Ishikawa (cell line): ENCODE measurements at regions not wholly inside any gene's neighbourhood (a gene's known extent, or its start where the extent isn't known, plus 50 kb on each side); places are given as distances from the start of the nearest gene placed in this dataset.

Experiments
- CEBPB ChIP-seq: IDR thresholded peaks from 2 replicates; pipeline ENCODE4 v1.6.1; 2012
- CREB1 ChIP-seq: IDR thresholded peaks from 2 replicates; pipeline ENCODE4 v1.6.1; 2012; ENCODE audit warnings: low read depth
- EGR1 ChIP-seq: IDR thresholded peaks from 2 replicates; pipeline ENCODE4 v1.6.1; 2012
- EP300 ChIP-seq: IDR thresholded peaks from 2 replicates; pipeline ENCODE4 v1.6.1; 2012; ENCODE audit warnings: borderline replicate concordance
- FOXM1 ChIP-seq: IDR thresholded peaks from 2 replicates; pipeline ENCODE4 v1.6.1; 2012; ENCODE audit warnings: low read depth, borderline replicate concordance
- NFIC ChIP-seq: IDR thresholded peaks from 2 replicates; pipeline ENCODE4 v1.6.1; 2012
- RAD21 ChIP-seq: IDR thresholded peaks from 2 replicates; pipeline ENCODE4 v1.6.1; 2012; ENCODE audit warnings: low read depth
- TAF1 ChIP-seq: IDR thresholded peaks from 2 replicates; pipeline ENCODE4 v1.6.1; 2012; ENCODE audit warnings: low read depth, mild to moderate bottlenecking
- TCF12 ChIP-seq: IDR thresholded peaks from 2 replicates; pipeline ENCODE4 v1.6.1; 2012; ENCODE audit warnings: low read depth
- TEAD4 ChIP-seq: IDR thresholded peaks from 2 replicates; pipeline ENCODE4 v1.6.1; 2012
- YY1 ChIP-seq: IDR thresholded peaks from 2 replicates; pipeline ENCODE4 v1.6.1; 2012; ENCODE audit warnings: low read depth
- ZBTB7A ChIP-seq: IDR thresholded peaks from 2 replicates; pipeline ENCODE4 v1.6.1; 2012; ENCODE audit warnings: low read depth
- TF ChIP-seq, protein P1 (sequence below): IDR thresholded peaks from 2 replicates; pipeline ENCODE4 v1.6.1; 2012
- TF ChIP-seq, protein P2 (sequence below): IDR thresholded peaks from 2 replicates; pipeline ENCODE4 v1.6.1; 2012; ENCODE audit warnings: low read depth, mild to moderate bottlenecking
- TF ChIP-seq, protein P3 (sequence below): IDR thresholded peaks from 2 replicates; pipeline ENCODE4 v1.6.1; 2012

- TF ChIP-seq, protein P1, sequence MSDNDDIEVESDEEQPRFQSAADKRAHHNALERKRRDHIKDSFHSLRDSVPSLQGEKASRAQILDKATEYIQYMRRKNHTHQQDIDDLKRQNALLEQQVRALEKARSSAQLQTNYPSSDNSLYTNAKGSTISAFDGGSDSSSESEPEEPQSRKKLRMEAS, result no peak
- TF ChIP-seq, protein P2, sequence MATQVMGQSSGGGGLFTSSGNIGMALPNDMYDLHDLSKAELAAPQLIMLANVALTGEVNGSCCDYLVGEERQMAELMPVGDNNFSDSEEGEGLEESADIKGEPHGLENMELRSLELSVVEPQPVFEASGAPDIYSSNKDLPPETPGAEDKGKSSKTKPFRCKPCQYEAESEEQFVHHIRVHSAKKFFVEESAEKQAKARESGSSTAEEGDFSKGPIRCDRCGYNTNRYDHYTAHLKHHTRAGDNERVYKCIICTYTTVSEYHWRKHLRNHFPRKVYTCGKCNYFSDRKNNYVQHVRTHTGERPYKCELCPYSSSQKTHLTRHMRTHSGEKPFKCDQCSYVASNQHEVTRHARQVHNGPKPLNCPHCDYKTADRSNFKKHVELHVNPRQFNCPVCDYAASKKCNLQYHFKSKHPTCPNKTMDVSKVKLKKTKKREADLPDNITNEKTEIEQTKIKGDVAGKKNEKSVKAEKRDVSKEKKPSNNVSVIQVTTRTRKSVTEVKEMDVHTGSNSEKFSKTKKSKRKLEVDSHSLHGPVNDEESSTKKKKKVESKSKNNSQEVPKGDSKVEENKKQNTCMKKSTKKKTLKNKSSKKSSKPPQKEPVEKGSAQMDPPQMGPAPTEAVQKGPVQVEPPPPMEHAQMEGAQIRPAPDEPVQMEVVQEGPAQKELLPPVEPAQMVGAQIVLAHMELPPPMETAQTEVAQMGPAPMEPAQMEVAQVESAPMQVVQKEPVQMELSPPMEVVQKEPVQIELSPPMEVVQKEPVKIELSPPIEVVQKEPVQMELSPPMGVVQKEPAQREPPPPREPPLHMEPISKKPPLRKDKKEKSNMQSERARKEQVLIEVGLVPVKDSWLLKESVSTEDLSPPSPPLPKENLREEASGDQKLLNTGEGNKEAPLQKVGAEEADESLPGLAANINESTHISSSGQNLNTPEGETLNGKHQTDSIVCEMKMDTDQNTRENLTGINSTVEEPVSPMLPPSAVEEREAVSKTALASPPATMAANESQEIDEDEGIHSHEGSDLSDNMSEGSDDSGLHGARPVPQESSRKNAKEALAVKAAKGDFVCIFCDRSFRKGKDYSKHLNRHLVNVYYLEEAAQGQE, result no peak
- TF ChIP-seq ZBTB7A (no peak), EP300 (no peak), TEAD4 (no peak), RAD21 (no peak), EGR1 (no peak), YY1 (no peak), CREB1 (no peak)
- TF ChIP-seq, protein P3, sequence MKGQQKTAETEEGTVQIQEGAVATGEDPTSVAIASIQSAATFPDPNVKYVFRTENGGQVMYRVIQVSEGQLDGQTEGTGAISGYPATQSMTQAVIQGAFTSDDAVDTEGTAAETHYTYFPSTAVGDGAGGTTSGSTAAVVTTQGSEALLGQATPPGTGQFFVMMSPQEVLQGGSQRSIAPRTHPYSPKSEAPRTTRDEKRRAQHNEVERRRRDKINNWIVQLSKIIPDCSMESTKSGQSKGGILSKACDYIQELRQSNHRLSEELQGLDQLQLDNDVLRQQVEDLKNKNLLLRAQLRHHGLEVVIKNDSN, result no peak
These were observed 197.3 kb downstream of the SOX9 start for GRCh38 chr17:72318131-72318530.

DNA sequence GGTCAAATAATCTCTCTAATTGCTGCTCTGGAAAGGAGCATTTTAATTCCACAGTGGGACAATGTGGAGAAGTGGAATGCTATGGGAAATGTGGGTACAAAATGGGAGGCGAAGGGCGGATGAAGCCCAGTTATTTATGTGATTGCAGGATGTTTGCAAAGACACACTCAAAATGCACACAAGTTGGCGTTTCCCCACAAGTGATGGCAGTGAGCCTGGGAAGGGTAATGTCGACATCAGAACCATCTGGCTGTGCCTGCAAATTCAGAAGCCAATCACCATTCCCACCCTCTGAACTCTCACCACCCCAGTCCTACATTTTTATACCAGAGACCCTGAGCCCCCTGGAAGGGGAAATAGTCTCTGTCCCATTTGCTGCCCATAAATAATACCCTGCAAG lies 201.1 kb downstream of the SOX9 start:
- TF ChIP-seq TCF12 (no peak), YY1 (no peak), EGR1 (no peak), TEAD4 (no peak), CREB1 (no peak), FOXM1 (no peak), EP300 (no peak), CEBPB (no peak), ZBTB7A (no peak), NFIC (no peak)
- TF ChIP-seq, protein P1, result no peak
- TF ChIP-seq, protein P2, result no peak
- TF ChIP-seq, protein P3, result no peak

- TF ChIP-seq CEBPB, result no peak
- TF ChIP-seq, protein P1, result no peak
- TF ChIP-seq EP300, result no peak
- TF ChIP-seq NFIC, result no peak
- TF ChIP-seq, protein P3, result no peak
- no peak for TF ChIP-seq YY1
- TF ChIP-seq TCF12, result no peak
- TF ChIP-seq, protein P2, result no peak
- no peak for TF ChIP-seq EGR1
- TF ChIP-seq TAF1, result no peak
- no peak for TF ChIP-seq ZBTB7A
- no peak for TF ChIP-seq CREB1
- no peak for TF ChIP-seq FOXM1
- no peak for TF ChIP-seq RAD21
- no peak for TF ChIP-seq TEAD4
These were observed 211.5 kb downstream of the SOX9 start for GRCh38 chr17:72332367-72332766.

GRCh38 chr17:72333570-72333969 lies 212.8 kb downstream of the SOX9 start:
- TF ChIP-seq TAF1 (no peak), ZBTB7A (no peak), RAD21 (no peak), TCF12 (no peak), CEBPB (no peak), EP300 (no peak), EGR1 (no peak), YY1 (no peak), NFIC (no peak), FOXM1 (no peak), TEAD4 (no peak), CREB1 (no peak)
- TF ChIP-seq, protein P1, result no peak
- TF ChIP-seq, protein P2, result no peak
- TF ChIP-seq, protein P3, result no peak
